A549 (cell line): ENCODE measurements at regions not wholly inside any gene's neighbourhood (a gene's known extent, or its start where the extent isn't known, plus 50 kb on each side); places are given as distances from the start of the nearest gene placed in this dataset.

Experiments used
- ATAC-seq, 2 experiments: fragments of 200-7000 bp in 1 of 2; fragments of >200 bp in 1 of 2; cut with Nextera tagmentation in 1 of 2; cut with Tn5 transposase in 1 of 2; 3 replicates each; pipeline versions ENCODE4 v1.8.0 to v1.9.1; 2018 to 2020; ENCODE audit warnings: mild to moderate bottlenecking in 1 of 2, moderate library complexity in 1 of 2
- CTCF ChIA-PET: fragments of 300-600 bp; sonication (Branson Sonifier 250); formaldehyde crosslinking; extraction: SDS; loops from one replicate; lab custom pipeline; 2021; ENCODE audit warnings: antibody characterized with exemption, inconsistent platforms; lab: Yijun Ruan, JAX
- POLR2A ChIA-PET: fragments of 350-600 bp; formaldehyde crosslinking; extraction: SDS; loops from one replicate; lab custom pipeline; 2021; ENCODE audit warnings: antibody characterized with exemption, inconsistent platforms; lab: Yijun Ruan, JAX
- DNase-seq, 2 experiments: peaks; one replicate each; pipeline versions ENCODE4 v3.0.0 to v3.0.0-alpha.2; 2011 to 2016; ENCODE audit warnings: low read depth in 1 of 2, low spot score in 1 of 2
- FAIRE-seq: peaks from 2 replicates; lab custom pipeline; 2011; peaks lifted over from hg19 to GRCh38; lab: Jason Lieb, UNC
- H3K27ac ChIP-seq, 2 experiments: fragments of >200 bp; sonication (Bioruptor Twin); formaldehyde crosslinking; 3 replicates each; pipeline ENCODE4 v1.5.1; 2016 to 2017
- H3K4me1 ChIP-seq: fragments of >200 bp; sonication (Bioruptor Twin); formaldehyde crosslinking; 3 replicates; pipeline ENCODE4 v1.6.1; 2016
- H3K4me2 ChIP-seq: fragments of >200 bp; sonication (Bioruptor Twin); formaldehyde crosslinking; 3 replicates; pipeline ENCODE4 v1.6.1; 2016
- H3K4me3 ChIP-seq: fragments of >200 bp; sonication (Bioruptor Twin); formaldehyde crosslinking; 3 replicates; pipeline ENCODE4 v1.5.1; 2016
- H3K9me3 ChIP-seq: fragments of >200 bp; sonication (Bioruptor Twin); formaldehyde crosslinking; 3 replicates; pipeline ENCODE4 v1.6.1; 2016
- BHLHE40 ChIP-seq: IDR thresholded peaks from 2 replicates; pipeline ENCODE4 v1.6.1; 2012; ENCODE audit warnings: low read depth, low read length, inconsistent platforms
- CBX8 ChIP-seq: fragments of 200-600 bp; sonication (generic); IDR thresholded peaks from 2 replicates; pipeline ENCODE4 v1.6.1; 2016
- CEBPB ChIP-seq, 2 experiments: fragments of >200 bp in 1 of 2; sonication (Bioruptor Twin) in 1 of 2; formaldehyde crosslinking in 1 of 2; IDR thresholded peaks; 2 replicates each; pipeline ENCODE4 v1.6.1; 2012 to 2016
- CHD2 ChIP-seq: fragments of 150-350 bp; IDR thresholded peaks from 2 replicates; pipeline ENCODE4 v1.6.1; 2014; ENCODE audit warnings: low read length; ENCODE audit not compliant: partially characterized antibody
- CTCF ChIP-seq: fragments of >200 bp; sonication (Bioruptor Twin); formaldehyde crosslinking; IDR thresholded peaks from 3 replicates; pipeline ENCODE4 v1.5.1; 2016
- EHF ChIP-seq: fragments of 250-450 bp; sonication (Bioruptor Pico); IDR thresholded peaks from 2 replicates; pipeline ENCODE4 v1.5.0; 2020; ENCODE audit warnings: mild to moderate bottlenecking
- EP300 ChIP-seq, 2 experiments: fragments of >200 bp; sonication (Bioruptor Twin); formaldehyde crosslinking; IDR thresholded peaks; 2 replicates in 1 of 2; 3 replicates in 1 of 2; pipeline ENCODE4 v1.6.1; 2016 to 2017
- GATA3 ChIP-seq: IDR thresholded peaks from 2 replicates; pipeline ENCODE4 v1.6.1; 2012; ENCODE audit warnings: borderline replicate concordance
- HDAC2 ChIP-seq: fragments of 200-600 bp; sonication (generic); IDR thresholded peaks from 2 replicates; pipeline ENCODE4 v1.6.1; 2016
- HEYL ChIP-seq: fragments of 250-450 bp; sonication (Bioruptor Pico); IDR thresholded peaks from 2 replicates; pipeline ENCODE4 v1.8.0; 2021; ENCODE audit warnings: mild to moderate bottlenecking, moderate library complexity
- HMGXB4 ChIP-seq: fragments of 250-450 bp; sonication (Bioruptor Pico); IDR thresholded peaks from 2 replicates; pipeline ENCODE4 v1.5.0; 2021; ENCODE audit warnings: mild to moderate bottlenecking, moderate library complexity, borderline replicate concordance
- HOXB13 ChIP-seq: fragments of 250-450 bp; sonication (Bioruptor Pico); IDR thresholded peaks from 2 replicates; pipeline ENCODE4 v1.5.0; 2020; ENCODE audit warnings: low read depth, mild to moderate bottlenecking, moderate library complexity
- JUN ChIP-seq, 2 experiments: fragments of >200 bp; sonication (Bioruptor Twin); formaldehyde crosslinking; IDR thresholded peaks; 2 replicates in 1 of 2; 3 replicates in 1 of 2; pipeline ENCODE4 v1.6.1; 2016 to 2017
- JUNB ChIP-seq: fragments of >200 bp; sonication (Bioruptor Twin); formaldehyde crosslinking; IDR thresholded peaks from 2 replicates; pipeline ENCODE4 v1.6.1; 2016
- KDM5A ChIP-seq: fragments of 200-600 bp; sonication (generic); IDR thresholded peaks from 2 replicates; pipeline ENCODE4 v1.6.1; 2016; ENCODE audit warnings: antibody characterized with exemption, mild to moderate bottlenecking
- MAFK ChIP-seq: fragments of 450-650 bp; IDR thresholded peaks from 2 replicates; pipeline ENCODE4 v1.6.1; 2014; ENCODE audit not compliant: partially characterized antibody
- NFE2L2 ChIP-seq: fragments of 150-350 bp; conservative IDR thresholded peaks from 2 replicates; pipeline ENCODE4 v1.6.1; 2014; ENCODE audit warnings: low read length
- RFX5 ChIP-seq: fragments of 450-650 bp; IDR thresholded peaks from 2 replicates; pipeline ENCODE4 v1.7.1; 2014; ENCODE audit warnings: antibody characterized with exemption, mild to moderate bottlenecking, moderate library complexity
- TFCP2L1 ChIP-seq: fragments of 250-450 bp; sonication (Bioruptor Pico); IDR thresholded peaks from 2 replicates; pipeline ENCODE4 v1.5.0; 2021; ENCODE audit warnings: mild to moderate bottlenecking
- TP53 ChIP-seq: fragments of 250-450 bp; sonication (Bioruptor Pico); IDR thresholded peaks from 2 replicates; pipeline ENCODE4 v1.5.0; 2021; ENCODE audit warnings: mild to moderate bottlenecking, moderate library complexity
- ZFP36 ChIP-seq: fragments of 450-650 bp; IDR thresholded peaks from 2 replicates; pipeline ENCODE4 v1.6.1; 2014; ENCODE audit warnings: borderline replicate concordance; ENCODE audit not compliant: partially characterized antibody
- WGBS: methylation state at CpG from one replicate; pipeline ENCODE4 v1.1.6; 2017; ENCODE audit errors: missing lambda C conversion rate; 5-methylcytosine and 5-hydroxymethylcytosine counted together

- FAIRE-seq (no peak), ATAC-seq (no peak), DNase-seq (no peak)
- TF ChIP-seq MAFK = peak; percentile 94
- no peak for TF ChIP-seq EP300 (IDR thresholded peaks at IDR 0.05)
- WGBS = 70% methylated on average over 1 of the region's 1 CpG
- Histone ChIP-seq H3K4me1 (no peaks in the 10 kb centered on the region), H3K4me3 (no peak overlapping the region), H3K9me3 (no peaks in the 10 kb centered on the region), H3K27ac (no peak overlapping the region), H3K4me2 (no peak overlapping the region)
- ChIA-PET CTCF (no interaction called here), POLR2A (no interaction called here)
These were observed 170.1 kb upstream of the NECTIN3 start for GRCh38 chr3:110901536-110901935.

- no peak for ATAC-seq
- Histone ChIP-seq H3K9me3 (no peaks in the 10 kb centered on the region), H3K4me2 (no peak overlapping the region), H3K4me1 (no peaks in the 10 kb centered on the region), H3K4me3 (no peak overlapping the region), H3K27ac (no peak overlapping the region)
- 60% methylated on average over 9 of the region's 9 CpGs for WGBS
- ChIA-PET CTCF (no interaction called here), POLR2A (no interaction called here)
- DNase-seq = no peak
- no peak for FAIRE-seq
- TF ChIP-seq RFX5 = no peak
- no peak for TF ChIP-seq CTCF
- no peak for TF ChIP-seq HOXB13 (CRISPR knock-in tag)
- no peak for TF ChIP-seq HMGXB4 (CRISPR knock-in tag)
- no peak for TF ChIP-seq EHF
- TF ChIP-seq TP53 (CRISPR knock-in tag) = no peak
- no peak for TF ChIP-seq JUN (IDR thresholded peaks at IDR 0.05)
These were observed 169.0 kb upstream of the NECTIN3 start for GRCh38 chr3:110902453-110903085.

GRCh38 chr3:110903771-110904519 is 167.7 kb upstream of the NECTIN3 start:
- ATAC-seq (no peak), FAIRE-seq (no peak), DNase-seq (no peak)
- CTCF ChIA-PET = no interaction called here
- POLR2A ChIA-PET = no interaction called here
- no peak for TF ChIP-seq CBX8
- no peak for TF ChIP-seq ZFP36
- TF ChIP-seq CEBPB (IDR thresholded peaks at IDR 0.05) = no peak
- no peak for TF ChIP-seq JUNB
- no peak for TF ChIP-seq GATA3
- no peak for TF ChIP-seq CHD2
- TF ChIP-seq BHLHE40 = no peak
- no peak for TF ChIP-seq KDM5A
- no peak overlapping the region for H3K4me2 ChIP-seq
- no peak overlapping the region for H3K27ac ChIP-seq
- WGBS = 71% methylated on average over 4 of the region's 4 CpGs
- H3K9me3 ChIP-seq = no peaks in the 10 kb centered on the region
- H3K4me1 ChIP-seq = no peaks in the 10 kb centered on the region
- H3K4me3 ChIP-seq = no peak overlapping the region

GRCh38 chr3:110904520-110904890 is 167.1 kb upstream of the NECTIN3 start:
- DNase-seq (no peak), ATAC-seq (no peak), FAIRE-seq (no peak)
- CTCF ChIA-PET = interaction anchor here (1.8 kb wide), 1 partner anchor 20 kb away, joined by 5 read pairs; no protein-coding TSS in a partner anchor
- H3K9me3 ChIP-seq = no peaks in the 10 kb centered on the region
- no peak overlapping the region for H3K27ac ChIP-seq
- TF ChIP-seq MAFK (no peak), CEBPB (IDR thresholded peaks at IDR 0.05) (no peak), HDAC2 (no peak), NFE2L2 (no peak), HEYL (CRISPR knock-in tag) (no peak), ZFP36 (no peak), TFCP2L1 (CRISPR knock-in tag) (no peak), EHF (no peak)
- WGBS = 61% methylated on average over 3 of the region's 3 CpGs
- POLR2A ChIA-PET = no interaction called here
- H3K4me1 ChIP-seq = no peaks in the 10 kb centered on the region
- H3K4me3 ChIP-seq = no peak overlapping the region
- no peak overlapping the region for H3K4me2 ChIP-seq
